HCT116 (cell line): ENCODE measurements at regions not wholly inside any gene's neighbourhood (a gene's known extent, or its start where the extent isn't known, plus 50 kb on each side); places are given as distances from the start of the nearest gene placed in this dataset.

Experiments
- ATAC-seq: fragments of 200-7000 bp; cut with Tn5 transposase; 2 replicates; pipeline ENCODE4 v1.9.1; 2020; ENCODE audit warnings: mild to moderate bottlenecking, moderate library complexity
- BruUV-seq: library from RNA; stranded (reverse); fragments of 400-500 nt; replicated peaks from 2 replicates; lab custom pipeline; 2021; lab: Mats Ljungman, UMichigan
- CTCF ChIA-PET: fragments of 300-600 bp; sonication (Branson Sonifier 250); formaldehyde crosslinking; loops from one replicate; lab custom pipeline; 2021; ENCODE audit warnings: antibody characterized with exemption; lab: Charles Lee
- POLR2A ChIA-PET: fragments of 300-600, 350-600 bp; sonication (Branson Sonifier 250); formaldehyde crosslinking; loops from one replicate; lab custom pipeline; 2021; ENCODE audit warnings: antibody characterized with exemption; lab: Charles Lee
- RAD21 ChIA-PET, 2 experiments: fragments of 300-600 bp; sonication (Branson Sonifier 250); formaldehyde crosslinking; loops; one replicate each; lab custom pipeline; 2023; ENCODE audit warnings: low total read pairs in 2 of 2; ENCODE audit not compliant: uncharacterized antibody in 2 of 2, unreplicated experiment in 2 of 2, low non-redundant PET in 1 of 2; lab: Charles Lee
- DNase-seq: peaks from one replicate; pipeline ENCODE4 v3.0.0-alpha.2; 2010; ENCODE audit warnings: low read depth, low spot score
- H2AFZ ChIP-seq: fragments of 200-600 bp; shearing (Covaris generic), sonication (generic); 2 replicates; pipeline ENCODE4 v1.6.1; 2017; ENCODE audit warnings: low read depth, mixed run types, mixed read lengths, antibody characterized with exemption, low read length; ENCODE audit not compliant: poor library complexity, severe bottlenecking
- H3K27ac ChIP-seq: 2 replicates; pipeline ENCODE4 v1.5.1; 2012; ENCODE audit warnings: low read depth, low read length
- H3K27me3 ChIP-seq: fragments of 200-600 bp; sonication (generic); 2 replicates; pipeline ENCODE4 v1.6.1; 2016; ENCODE audit warnings: mixed run types, low read length, mixed read lengths; ENCODE audit not compliant: insufficient read depth
- H3K36me3 ChIP-seq, 2 experiments: fragments of 200-500 bp in 1 of 2; fragments of 200-600 bp in 1 of 2; sonication (Bioruptor generic) in 1 of 2; sonication (generic) in 1 of 2; 2 replicates each; pipeline versions ENCODE4 v1.5.1 to v1.6.1; 2014 to 2016; ENCODE audit warnings: low read length in 2 of 2, inconsistent platforms in 1 of 2, mixed read lengths in 1 of 2, mixed run types in 1 of 2; ENCODE audit not compliant: insufficient read depth in 2 of 2, control insufficient read depth in 1 of 2
- H3K4me1 ChIP-seq, 2 experiments: fragments of 200-600 bp in 1 of 2; sonication (generic) in 1 of 2; 2 replicates each; pipeline versions ENCODE4 v1.5.1 to v1.6.1; 2012 to 2017; ENCODE audit warnings: low read length in 2 of 2, inconsistent platforms in 1 of 2, mild to moderate bottlenecking in 1 of 2, mixed read lengths in 1 of 2, mixed run types in 1 of 2, moderate library complexity in 1 of 2; ENCODE audit not compliant: insufficient read depth in 2 of 2, control insufficient read depth in 1 of 2
- H3K4me2 ChIP-seq: fragments of 200-600 bp; sonication (generic); 2 replicates; pipeline ENCODE4 v1.6.1; 2017; ENCODE audit warnings: mixed run types, low read length, mixed read lengths
- H3K4me3 ChIP-seq, 2 experiments: fragments of 200-600 bp in 1 of 2; sonication (generic) in 1 of 2; replicated peaks in 1 of 2; 2 replicates each; pipeline ENCODE4 v1.5.1; 2011 to 2016; ENCODE audit warnings: low read length in 2 of 2, control low read depth in 1 of 2, low read depth in 1 of 2, mild to moderate bottlenecking in 1 of 2, mixed read lengths in 1 of 2, mixed run types in 1 of 2
- H3K79me2 ChIP-seq: fragments of 200-600 bp; sonication (generic); 2 replicates; pipeline ENCODE4 v1.6.1; 2017; ENCODE audit warnings: mild to moderate bottlenecking, mixed run types, low read length, moderate library complexity, mixed read lengths; ENCODE audit not compliant: insufficient read depth
- H3K9ac ChIP-seq: fragments of 200-600 bp; sonication (generic); 2 replicates; pipeline ENCODE4 v1.6.1; 2016; ENCODE audit warnings: low read length, mixed read lengths
- H3K9me2 ChIP-seq: fragments of 200-600 bp; sonication (generic), shearing (Covaris generic); 2 replicates; pipeline ENCODE4 v1.6.1; 2017; ENCODE audit warnings: mixed run types, mild to moderate bottlenecking, moderate library complexity; ENCODE audit not compliant: insufficient read depth
- H3K9me3 ChIP-seq, 2 experiments: fragments of 200-500 bp in 1 of 2; fragments of 200-600 bp in 1 of 2; sonication (Bioruptor generic) in 1 of 2; sonication (generic) in 1 of 2; 2 replicates each; pipeline ENCODE4 v1.6.1; 2014 to 2017; ENCODE audit warnings: low read length in 2 of 2, mixed read lengths in 2 of 2, inconsistent platforms in 1 of 2, low read depth in 1 of 2, mild to moderate bottlenecking in 1 of 2, mixed run types in 1 of 2, moderate library complexity in 1 of 2; ENCODE audit not compliant: control insufficient read depth in 1 of 2, insufficient read depth in 1 of 2
- H4K20me1 ChIP-seq: fragments of 200-600 bp; sonication (generic), shearing (Covaris generic); 2 replicates; pipeline ENCODE4 v1.6.1; 2017; ENCODE audit warnings: mixed run types, mild to moderate bottlenecking, moderate library complexity; ENCODE audit not compliant: insufficient read depth
- CBX3 ChIP-seq: IDR thresholded peaks from 2 replicates; pipeline ENCODE4 v1.6.1; 2012; ENCODE audit warnings: low read depth
- CEBPB ChIP-seq: IDR thresholded peaks from 2 replicates; pipeline ENCODE4 v1.6.1; 2012; ENCODE audit warnings: low read depth
- EGR1 ChIP-seq: IDR thresholded peaks from 2 replicates; pipeline ENCODE4 v1.6.1; 2012; ENCODE audit warnings: low read depth
- ELF1 ChIP-seq: IDR thresholded peaks from 2 replicates; pipeline ENCODE4 v1.6.1; 2012; ENCODE audit warnings: low read depth, borderline replicate concordance
- EZH2 ChIP-seq: fragments of 200-600 bp; sonication (generic); IDR thresholded peaks from 2 replicates; pipeline ENCODE4 v1.6.1; 2017; ENCODE audit warnings: antibody characterized with exemption, mixed run types
- FOSL1 ChIP-seq: IDR thresholded peaks from 2 replicates; pipeline ENCODE4 v1.6.1; 2012; ENCODE audit warnings: low read depth
- JUND ChIP-seq: IDR thresholded peaks from 2 replicates; pipeline ENCODE4 v1.6.1; 2012
- POLR2AphosphoS5 ChIP-seq: IDR thresholded peaks from 2 replicates; pipeline ENCODE4 v1.6.1; 2011; ENCODE audit warnings: mild to moderate bottlenecking, low read depth, low read length, moderate library complexity
- RAD21 ChIP-seq: IDR thresholded peaks from 2 replicates; pipeline ENCODE4 v1.6.1; 2012; ENCODE audit warnings: low read depth, mild to moderate bottlenecking
- SP1 ChIP-seq: IDR thresholded peaks from 2 replicates; pipeline ENCODE4 v1.6.1; 2012; ENCODE audit warnings: low read depth
- SRF ChIP-seq: IDR thresholded peaks from 2 replicates; pipeline ENCODE4 v1.6.1; 2012; ENCODE audit warnings: low read depth
- TCF7L2 ChIP-seq: IDR thresholded peaks from 2 replicates; pipeline ENCODE4 v1.7.0; 2011; ENCODE audit warnings: borderline replicate concordance, inconsistent platforms; ENCODE audit not compliant: insufficient read depth, insufficient read length; ENCODE audit errors: extremely low read depth
- ZBTB33 ChIP-seq: IDR thresholded peaks from 2 replicates; pipeline ENCODE4 v1.6.1; 2011; ENCODE audit warnings: mild to moderate bottlenecking, low read length, moderate library complexity; ENCODE audit not compliant: insufficient replicate concordance; ENCODE audit errors: extremely low read depth
- ZFX ChIP-seq: fragments of 450-650 bp; IDR thresholded peaks from 2 replicates; pipeline ENCODE4 v1.6.1; 2017
- intact Hi-C: fragments of 100-400 bp; cut with micrococcal nuclease; formaldehyde crosslinking; loops from 2 replicates; pipeline ENCODE4 v1.10.0; 2022

- DNase-seq (no peak), ATAC-seq (peak; percentile 70)
- H3K9ac ChIP-seq, result no peak overlapping the region
- no peak overlapping the region for H3K4me3 ChIP-seq
- POLR2A ChIA-PET, result interaction anchor here (0.8 kb wide), 1 partner anchor 9 kb away, joined by 3 read pairs; no protein-coding TSS in a partner anchor
- H3K9me3 ChIP-seq, result no peaks in the 10 kb centered on the region
- peak overlapping the region; percentile 56 for H3K4me2 ChIP-seq
- no peaks in the 10 kb centered on the region for H3K79me2 ChIP-seq
- H4K20me1 ChIP-seq, result no peaks in the 10 kb centered on the region
- peak overlapping the region; percentile 22 for H2AFZ ChIP-seq
- no peaks in the 10 kb centered on the region for H3K27me3 ChIP-seq
- BruUV-seq, result no TSS peak
- intact Hi-C loops, result no loop called here
- H3K4me1 ChIP-seq, result peaks cover 18 to 28% of the 10 kb centered on the region in 2 experiments
- CTCF ChIA-PET, result interaction anchor here (0.5 kb wide), 1 partner anchor 73 kb away, joined by 3 read pairs; no protein-coding TSS in a partner anchor
- TF ChIP-seq ZFX, result no peak
- TF ChIP-seq RAD21, result 0 out of 2 replicates have a peak, but pooled peaks have one; percentile 1
- peak; percentile 60 for TF ChIP-seq JUND
- TF ChIP-seq FOSL1, result peak; percentile 60; the same call in 1 of the 2 replicates
- no peak overlapping the region for H3K27ac ChIP-seq
- RAD21 ChIA-PET, result no interaction called here
- H3K36me3 ChIP-seq, result no peaks in the 10 kb centered on the region
- no peaks in the 10 kb centered on the region for H3K9me2 ChIP-seq
Measured at GRCh38 chr3:16069149-16069922, 105.1 kb upstream of the GALNT15 start.

GRCh38 chr3:16070707-16071106 lies 103.8 kb upstream of the GALNT15 start:
- Histone ChIP-seq H3K4me1 (peaks cover 18 to 23% of the 10 kb centered on the region in 2 experiments), H3K27ac (no peak overlapping the region), H3K9me2 (no peaks in the 10 kb centered on the region), H3K79me2 (no peaks in the 10 kb centered on the region), H3K9ac (no peak overlapping the region), H3K9me3 (no peaks in the 10 kb centered on the region), H2AFZ (no peak overlapping the region), H3K4me3 (no peak overlapping the region), H3K4me2 (no peak overlapping the region), H3K27me3 (no peaks in the 10 kb centered on the region), H4K20me1 (no peaks in the 10 kb centered on the region), H3K36me3 (no peaks in the 10 kb centered on the region)
- DNase-seq (no peak), ATAC-seq (no peak)
- ChIA-PET CTCF (no interaction called here), RAD21 (no interaction called here), POLR2A (no interaction called here)
- no TSS peak for BruUV-seq
- intact Hi-C loops, result no loop called here
- TF ChIP-seq ELF1 (no peak), TCF7L2 (no peak), EGR1 (no peak), POLR2AphosphoS5 (no peak), SRF (no peak), ZFX (no peak), RAD21 (no peak), CBX3 (no peak), EZH2 (no peak), CEBPB (no peak), JUND (no peak), ZBTB33 (no peak), SP1 (no peak)
